Right cardiac atrium (tissue), 5 donors: ENCODE measurements at regions not wholly inside any gene's neighbourhood (a gene's known extent, or its start where the extent isn't known, plus 50 kb on each side); places are given as distances from the start of the nearest gene placed in this dataset.
A peak's percentile ranks its signal among the peaks of the same experiment; 100 is the strongest.

Source experiments
- ATAC-seq, 2 donors: fragments of 200-7000 bp; cut with Tn5 transposase; one replicate each; pipeline versions ENCODE4 v1.8.0 to v1.9.1; 2020; ENCODE audit warnings: moderate library complexity in 2 of 2, mild to moderate bottlenecking in 1 of 2
- DNase-seq, 3 donors: peaks; one replicate each; pipeline ENCODE4 v3.0.0-alpha.2; 2020
- H3K27ac ChIP-seq: one replicate; pipeline ENCODE4 v1.5.1; 2013; ENCODE audit warnings: mild to moderate bottlenecking, low read length, control low read depth, moderate library complexity
- H3K27me3 ChIP-seq: one replicate; pipeline ENCODE4 v1.6.1; 2013; ENCODE audit not compliant: control insufficient read depth, insufficient read depth
- H3K4me1 ChIP-seq: one replicate; pipeline ENCODE4 v1.6.1; 2013; ENCODE audit warnings: low read length; ENCODE audit not compliant: control insufficient read depth, insufficient read depth
- H3K4me3 ChIP-seq: one replicate; pipeline ENCODE4 v1.5.1; 2013; ENCODE audit warnings: low read length, control low read depth
- H3K9me3 ChIP-seq: one replicate; pipeline ENCODE4 v1.6.1; 2013; ENCODE audit warnings: low read length; ENCODE audit not compliant: control insufficient read depth
- WGBS: extraction: QIAGEN DNeasy Blood & Tissue Kit; methylation state at CpG from one replicate; pipeline ENCODE4 v1.1.7; 2013; 5-methylcytosine and 5-hydroxymethylcytosine counted together
- intact Hi-C, 4 donors: fragments of 100-400 bp; cut with DNase I; formaldehyde crosslinking; loops; one replicate each; pipeline versions ENCODE4 v1.11.0 to v1.14.0; 2022 to 2023
- donor health status: healthy with polysubstance abuse.
- donor health status: DM: no; HTN: yes; CAD: no.
- donor health status: DM: no; HTN: no; CAD: no.
- donor health status: DM: no; HTN: yes; CAD: no; lungs with severe emphysema.
- donor health status: DM: yes; HTN: yes; CAD: no.

DNA sequence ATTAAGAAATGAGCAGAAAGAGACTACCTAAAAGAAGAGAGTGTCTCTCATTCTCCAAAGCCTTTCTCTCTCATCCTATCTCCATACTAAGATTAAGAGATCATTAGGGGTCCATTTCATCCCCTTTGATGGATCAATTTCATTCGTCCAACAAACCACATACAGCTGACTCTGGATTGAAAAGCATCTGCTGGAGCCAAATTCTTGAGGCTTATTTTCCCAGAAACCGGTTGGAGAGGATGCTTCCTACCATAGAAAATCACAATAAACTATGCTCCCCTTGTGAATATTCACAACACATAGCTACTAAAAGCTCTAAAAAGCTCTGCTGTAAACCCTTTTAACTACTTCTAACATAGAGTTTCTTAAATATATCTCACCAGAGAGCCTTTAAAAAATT is 755.0 kb upstream of the ZNF608 start:
- 42% methylated on average over 2 of the region's 2 CpGs for WGBS
- H3K9me3 ChIP-seq = no peaks in the 10 kb centered on the region
- no peak overlapping the region for H3K27ac ChIP-seq
- no peaks in the 10 kb centered on the region for H3K27me3 ChIP-seq
- no peak for DNase-seq
- no peak for ATAC-seq
- intact Hi-C loops = no loop called here
- no peaks in the 10 kb centered on the region for H3K4me1 ChIP-seq
- no peak overlapping the region for H3K4me3 ChIP-seq

GRCh38 chr5:125503946-125504345 is 757.5 kb upstream of the ZNF608 start:
- intact Hi-C loops = no loop called here
- 79% methylated on average over 5 of the region's 5 CpGs for WGBS
- ATAC-seq = no peak

DNA sequence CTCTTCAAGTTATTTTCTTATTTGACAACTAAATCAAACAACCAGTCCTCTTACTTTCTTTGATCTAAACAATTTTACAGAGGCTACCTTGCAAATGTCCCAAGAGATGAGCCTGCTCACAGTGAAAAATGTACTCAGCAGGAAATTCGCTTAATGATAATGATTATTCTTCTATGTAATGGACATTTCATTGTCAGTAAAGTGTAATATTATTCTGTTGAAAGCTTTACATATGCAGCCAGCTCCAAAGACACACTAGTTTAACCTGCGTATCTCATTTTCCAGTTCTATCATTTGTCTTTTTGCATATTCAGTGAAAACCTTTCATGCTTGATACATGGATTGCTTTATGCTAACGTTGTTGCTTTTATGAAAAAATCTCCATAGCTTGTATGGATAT is 758.7 kb upstream of the ZNF608 start:
- H3K27ac ChIP-seq = no peak overlapping the region
- WGBS = 93% methylated on average over 3 of the region's 3 CpGs
- no peak for ATAC-seq
- no peaks in the 10 kb centered on the region for H3K9me3 ChIP-seq
- intact Hi-C loops = no loop called here
- H3K4me1 ChIP-seq = no peaks in the 10 kb centered on the region
- no peak overlapping the region for H3K4me3 ChIP-seq
- H3K27me3 ChIP-seq = no peaks in the 10 kb centered on the region
- DNase-seq = no peak

More at GRCh38 chr5:125503946-125504345, 757.5 kb upstream of the ZNF608 start:
- no peak for DNase-seq
- no peak overlapping the region for H3K4me3 ChIP-seq
- no peak overlapping the region for H3K27ac ChIP-seq
- H3K27me3 ChIP-seq = no peaks in the 10 kb centered on the region
- H3K4me1 ChIP-seq = no peaks in the 10 kb centered on the region
- H3K9me3 ChIP-seq = no peaks in the 10 kb centered on the region

DNA sequence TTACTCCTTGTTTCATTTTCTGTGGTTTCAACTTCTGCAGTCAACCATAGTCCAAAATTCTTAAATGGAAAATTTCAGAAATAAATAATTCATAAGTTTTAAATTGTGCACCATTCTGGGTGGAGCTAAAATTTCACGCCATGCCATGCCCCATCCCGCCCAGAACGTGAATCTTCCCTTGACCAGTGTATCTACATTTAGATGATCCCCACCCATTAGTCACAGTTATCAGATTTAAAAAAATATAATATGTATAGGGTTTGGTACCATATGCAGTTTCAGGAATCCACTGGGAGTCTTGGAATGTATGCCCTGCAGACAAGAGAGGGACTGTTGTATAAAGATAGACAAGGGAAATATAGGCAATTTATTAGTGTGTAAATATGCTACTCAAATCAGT is 759.7 kb upstream of the ZNF608 start:
- 97% methylated on average over 3 of the region's 3 CpGs for WGBS
- Histone ChIP-seq H3K4me1 (no peaks in the 10 kb centered on the region), H3K27ac (no peak overlapping the region), H3K4me3 (no peak overlapping the region), H3K27me3 (no peaks in the 10 kb centered on the region), H3K9me3 (no peaks in the 10 kb centered on the region)
- intact Hi-C loops = no loop called here
- ATAC-seq (no peak), DNase-seq (no peak)

- ATAC-seq = no peak
- intact Hi-C loops = no loop called here
- no peak for DNase-seq
These were observed 761.8 kb upstream of the ZNF608 start for GRCh38 chr5:125508225-125508624.

GRCh38 chr5:125510651-125511050 is 764.2 kb upstream of the ZNF608 start:
- Histone ChIP-seq H3K27me3 (no peaks in the 10 kb centered on the region), H3K4me1 (no peaks in the 10 kb centered on the region), H3K9me3 (no peaks in the 10 kb centered on the region), H3K27ac (no peak overlapping the region), H3K4me3 (no peak overlapping the region)
- ATAC-seq (no peak), DNase-seq (no peak)
- intact Hi-C loops = no loop called here

More at GRCh38 chr5:125508225-125508624, 761.8 kb upstream of the ZNF608 start:
- H3K4me3 ChIP-seq = no peak overlapping the region
- no peaks in the 10 kb centered on the region for H3K4me1 ChIP-seq
- H3K27me3 ChIP-seq = no peaks in the 10 kb centered on the region
- H3K27ac ChIP-seq = no peak overlapping the region
- no peaks in the 10 kb centered on the region for H3K9me3 ChIP-seq
- WGBS = 97% methylated on average over 1 of the region's 1 CpG

GRCh38 chr5:125517973-125518550 is 771.6 kb upstream of the ZNF608 start:
- Histone ChIP-seq H3K4me1 (no peaks in the 10 kb centered on the region), H3K9me3 (no peaks in the 10 kb centered on the region), H3K4me3 (no peak overlapping the region), H3K27ac (no peak overlapping the region), H3K27me3 (no peaks in the 10 kb centered on the region)
- DNase-seq = no peak
- WGBS = 85% methylated on average over 3 of the region's 3 CpGs
- ATAC-seq = no peak
- intact Hi-C loops = no loop called here

DNA sequence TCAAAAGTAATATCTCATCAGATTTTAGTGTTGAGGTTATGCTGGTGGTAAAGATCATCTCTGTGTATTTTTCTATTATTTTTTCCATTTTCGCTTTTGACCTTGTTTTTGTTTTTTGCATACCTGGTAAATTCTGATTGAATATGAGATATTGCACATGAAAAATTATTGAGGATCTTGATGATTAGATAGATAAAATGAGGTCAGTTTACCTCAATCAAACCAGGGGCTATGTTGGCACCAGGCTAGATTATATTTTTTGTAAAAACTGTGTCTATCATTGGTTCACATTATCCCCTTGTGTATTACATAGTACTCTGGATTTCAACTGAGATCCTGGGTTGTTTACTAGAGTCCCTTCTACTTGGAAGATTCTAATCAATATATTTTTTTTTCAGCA is 774.9 kb upstream of the ZNF608 start:
- Histone ChIP-seq H3K27me3 (no peaks in the 10 kb centered on the region), H3K4me1 (no peaks in the 10 kb centered on the region), H3K27ac (no peak overlapping the region), H3K4me3 (no peak overlapping the region), H3K9me3 (no peaks in the 10 kb centered on the region)
- no peak for ATAC-seq
- DNase-seq = no peak
- intact Hi-C loops = no loop called here
- 97% methylated on average over 1 of the region's 1 CpG for WGBS

- Histone ChIP-seq H3K4me3 (no peak overlapping the region), H3K4me1 (no peaks in the 10 kb centered on the region), H3K9me3 (no peaks in the 10 kb centered on the region), H3K27me3 (no peaks in the 10 kb centered on the region), H3K27ac (no peak overlapping the region)
- peak in 1 of 3 donors; percentile 43 for DNase-seq
- ATAC-seq = peak in 1 of 2 donors; percentile 52
- WGBS = 52% methylated on average over 4 of the region's 4 CpGs
- intact Hi-C loops = no loop called here
These were observed 778.9 kb upstream of the ZNF608 start for GRCh38 chr5:125525356-125525755.

DNA sequence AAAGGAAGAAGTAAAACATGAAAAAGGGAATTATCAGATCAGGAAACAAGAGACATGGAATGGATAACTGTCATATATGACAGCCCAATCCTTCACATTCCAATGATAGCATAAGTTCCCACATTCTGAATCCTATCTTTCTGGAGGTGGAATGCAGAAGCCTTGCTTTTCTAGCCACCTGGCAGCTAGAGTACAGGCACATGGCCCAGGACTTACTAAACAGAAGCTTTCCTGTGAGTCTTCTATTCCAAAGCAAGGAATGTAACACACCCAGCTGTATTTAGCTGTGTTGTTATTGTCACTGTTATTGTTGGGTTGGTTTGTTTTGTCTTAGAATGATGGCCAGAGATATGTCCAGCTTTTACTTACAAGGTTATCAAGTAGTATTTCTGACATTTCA is 780.5 kb upstream of the ZNF608 start:
- ATAC-seq = no peak
- Histone ChIP-seq H3K4me3 (no peak overlapping the region), H3K27me3 (no peaks in the 10 kb centered on the region), H3K4me1 (no peaks in the 10 kb centered on the region), H3K9me3 (no peaks in the 10 kb centered on the region), H3K27ac (no peak overlapping the region)
- intact Hi-C loops = no loop called here
- peak in 1 of 3 donors; percentile 36 for DNase-seq

GRCh38 chr5:125528881-125529280 is 782.4 kb upstream of the ZNF608 start:
- no peaks in the 10 kb centered on the region for H3K27me3 ChIP-seq
- intact Hi-C loops = no loop called here
- ATAC-seq = no peak
- H3K4me1 ChIP-seq = no peaks in the 10 kb centered on the region
- no peak for DNase-seq
- H3K27ac ChIP-seq = no peak overlapping the region
- 93% methylated on average over 1 of the region's 1 CpG for WGBS
- H3K4me3 ChIP-seq = no peak overlapping the region
- H3K9me3 ChIP-seq = no peaks in the 10 kb centered on the region
